GM12873 (cell line): ENCODE measurements at regions not wholly inside any gene's neighbourhood (a gene's known extent, or its start where the extent isn't known, plus 50 kb on each side); places are given as distances from the start of the nearest gene placed in this dataset.

Experiments used
- CTCF ChIP-seq: IDR thresholded peaks from 2 replicates; pipeline ENCODE4 v1.5.1; 2012; ENCODE audit warnings: low read depth, mild to moderate bottlenecking, moderate library complexity, low read length, control low read depth; ENCODE audit not compliant: insufficient read depth; ENCODE audit errors: missing control alignments

- no peak for TF ChIP-seq CTCF
These were observed 56.1 kb upstream of the HAO2 start for GRCh38 chr1:119312500-119312899.

DNA sequence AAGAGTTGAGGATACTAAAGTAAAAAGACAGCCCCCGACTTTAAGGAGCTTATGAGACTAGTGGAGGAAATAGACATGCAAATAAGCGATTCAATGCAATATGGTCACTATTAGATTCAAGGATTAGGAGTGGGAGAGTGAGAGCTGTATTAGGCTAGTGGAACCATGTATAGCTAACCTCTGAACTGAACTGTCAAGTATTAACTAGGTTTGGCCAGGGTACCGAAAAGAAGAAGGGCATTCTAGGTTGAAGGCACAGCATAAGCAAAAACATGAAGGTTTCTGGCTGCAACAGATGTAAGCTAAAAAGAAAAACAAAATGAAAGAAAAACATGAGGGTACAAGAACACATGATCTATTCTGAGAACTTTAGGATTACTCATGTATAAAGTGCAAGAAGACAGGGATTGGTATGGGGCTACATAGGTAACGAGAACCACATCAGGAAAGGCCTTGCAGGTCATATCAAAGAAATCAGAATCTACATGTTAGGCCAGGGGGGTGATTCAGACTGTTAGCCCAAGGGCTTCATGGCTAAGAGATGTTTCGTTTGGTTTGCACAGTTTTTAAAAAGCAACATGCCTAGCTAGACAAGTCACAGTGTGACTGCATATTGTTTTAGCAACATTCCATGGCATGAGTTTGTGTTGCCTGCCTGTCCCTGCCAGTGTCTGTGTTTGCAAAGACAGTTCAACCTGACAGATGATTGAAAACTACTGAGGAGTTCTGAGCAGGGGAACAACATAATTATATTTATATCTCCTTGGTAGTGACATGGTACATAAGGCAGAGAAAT is 54.4 kb upstream of the HAO2 start:
- TF ChIP-seq CTCF, result no peak

- TF ChIP-seq CTCF, result peak; percentile 8
These were observed 51.6 kb upstream of the HAO2 start for GRCh38 chr1:119316870-119317416.

- no peak for TF ChIP-seq CTCF
These were observed 49.9 kb upstream of the HAO2 start for GRCh38 chr1:119318466-119319309.
